ENCODE measurements at regions not wholly inside any gene's neighbourhood (a gene's known extent, or its start where the extent isn't known, plus 50 kb on each side); places are given as distances from the start of the nearest gene placed in this dataset.
"Not testable (repeated sequence)": the region's sequence is repeated elsewhere in the genome, so short reads cannot be mapped to it uniquely, and the experiment has no call there.

GRCh38 chr16:55062442-55062841 lies 131.8 kb downstream of the IRX5 start:
- in situ Hi-C loops (cut with HindIII; ENCODE audit: low sequenced_read_pairs), result no loop called here
- H3K4me3 ChIP-seq (ENCODE audit: low read depth, low read length), result no peak overlapping the region
- DNase-seq (ENCODE audit: low read depth, low spot score), result no peak
- no peak for TF ChIP-seq CTCF (IDR thresholded peaks at IDR 0.05; ENCODE audit: low read depth, low read length)

- no peak for DNase-seq (ENCODE audit: low read depth, low spot score)
- no peak overlapping the region for H3K4me3 ChIP-seq (ENCODE audit: low read depth, low read length)
- TF ChIP-seq CTCF (IDR thresholded peaks at IDR 0.05; ENCODE audit: low read depth, low read length), result no peak
- in situ Hi-C loops (cut with HindIII; ENCODE audit: low sequenced_read_pairs), result no loop called here
Measured at GRCh38 chr16:55072976-55073375, 142.3 kb downstream of the IRX5 start.

- TF ChIP-seq CTCF (IDR thresholded peaks at IDR 0.05; ENCODE audit: low read depth, low read length), result no peak
- no peak overlapping the region for H3K4me3 ChIP-seq (ENCODE audit: low read depth, low read length)
- no peak for DNase-seq (ENCODE audit: low read depth, low spot score)
- in situ Hi-C loops (cut with HindIII; ENCODE audit: low sequenced_read_pairs), result no loop called here
Measured at GRCh38 chr16:55073830-55074229, 143.2 kb downstream of the IRX5 start.

- DNase-seq (ENCODE audit: low read depth, low spot score); H3K4me3 ChIP-seq (ENCODE audit: low read depth, low read length); in situ Hi-C loops (cut with HindIII; ENCODE audit: low sequenced_read_pairs): not testable (repeated sequence)
Measured at GRCh38 chr16:55075208-55075607, 144.5 kb downstream of the IRX5 start.

GRCh38 chr16:55076053-55076452 lies 145.4 kb downstream of the IRX5 start:
- H3K4me3 ChIP-seq (ENCODE audit: low read depth, low read length), result no peak overlapping the region
- DNase-seq (ENCODE audit: low read depth, low spot score), result no peak
- in situ Hi-C loops (cut with HindIII; ENCODE audit: low sequenced_read_pairs), result no loop called here
- no peak for TF ChIP-seq CTCF (IDR thresholded peaks at IDR 0.05; ENCODE audit: low read depth, low read length)

- no peak for TF ChIP-seq CTCF (IDR thresholded peaks at IDR 0.05; ENCODE audit: low read depth, low read length)
- in situ Hi-C loops (cut with HindIII; ENCODE audit: low sequenced_read_pairs), result no loop called here
- no peak overlapping the region for H3K4me3 ChIP-seq (ENCODE audit: low read depth, low read length)
- no peak for DNase-seq (ENCODE audit: low read depth, low spot score)
Measured at GRCh38 chr16:55077266-55077665, 146.6 kb downstream of the IRX5 start.

- in situ Hi-C loops (cut with HindIII; ENCODE audit: low sequenced_read_pairs), result no loop called here
- no peak for TF ChIP-seq CTCF (IDR thresholded peaks at IDR 0.05; ENCODE audit: low read depth, low read length)
- H3K4me3 ChIP-seq (ENCODE audit: low read depth, low read length), result no peak overlapping the region
- no peak for DNase-seq (ENCODE audit: low read depth, low spot score)
Measured at GRCh38 chr16:55078153-55078552, 147.5 kb downstream of the IRX5 start.
